Choroid plexus epithelial cell (primary cell): ENCODE measurements at regions not wholly inside any gene's neighbourhood (a gene's known extent, or its start where the extent isn't known, plus 50 kb on each side); places are given as distances from the start of the nearest gene placed in this dataset.
A peak's percentile ranks its signal among the peaks of the same experiment; 100 is the strongest.

Source experiments
- DNase-seq: peaks from one replicate; pipeline ENCODE4 v3.0.0-alpha.2; 2010; ENCODE audit warnings: low read depth
- H3K4me3 ChIP-seq: 2 replicates; pipeline ENCODE4 v1.5.1; 2011; ENCODE audit warnings: low read depth, mild to moderate bottlenecking, control low read depth, low read length, moderate library complexity
- CTCF ChIP-seq: conservative IDR thresholded peaks from 2 replicates; pipeline ENCODE4 v1.5.1; 2011; ENCODE audit warnings: low read depth, mild to moderate bottlenecking, control low read depth, inconsistent platforms, low read length, moderate library complexity

- no peak for TF ChIP-seq CTCF
- no peak overlapping the region for H3K4me3 ChIP-seq
- no peak for DNase-seq
These were observed 469.6 kb upstream of the FZD8 start for GRCh38 chr10:36111676-36112075.

GRCh38 chr10:36110097-36110496 is 468.0 kb upstream of the FZD8 start:
- no peak overlapping the region for H3K4me3 ChIP-seq
- TF ChIP-seq CTCF: no peak
- no peak for DNase-seq

- no peak overlapping the region for H3K4me3 ChIP-seq
- no peak for TF ChIP-seq CTCF
- no peak for DNase-seq
These were observed 467.4 kb upstream of the FZD8 start for GRCh38 chr10:36109399-36110023.

GRCh38 chr10:36097696-36098095 is 455.6 kb upstream of the FZD8 start:
- DNase-seq: no peak
- TF ChIP-seq CTCF: no peak
- no peak overlapping the region for H3K4me3 ChIP-seq

- no peak overlapping the region for H3K4me3 ChIP-seq
- TF ChIP-seq CTCF: no peak
- DNase-seq: peak; percentile 35
These were observed 454.5 kb upstream of the FZD8 start for GRCh38 chr10:36096576-36096975.

- H3K4me3 ChIP-seq: no peak overlapping the region
- TF ChIP-seq CTCF: no peak
- DNase-seq: no peak
These were observed 452.0 kb upstream of the FZD8 start for GRCh38 chr10:36094096-36094495.

- no peak for DNase-seq
- no peak for TF ChIP-seq CTCF
- no peak overlapping the region for H3K4me3 ChIP-seq
These were observed 450.0 kb upstream of the FZD8 start for GRCh38 chr10:36092116-36092515.
